Testis (tissue), 2 donors: ENCODE measurements at regions not wholly inside any gene's neighbourhood (a gene's known extent, or its start where the extent isn't known, plus 50 kb on each side); places are given as distances from the start of the nearest gene placed in this dataset.

Source experiments
- POLR2A ChIP-seq: fragments of 450-650 bp; IDR thresholded peaks from one replicate; pipeline ENCODE4 v1.6.1; 2017; ENCODE audit warnings: antibody characterized with exemption, mild to moderate bottlenecking, moderate library complexity
- TF ChIP-seq, protein P1 (sequence below), 3 experiments: fragments of 450-650 bp in 2 of 3; fragments of 200-600 bp in 1 of 3; sonication (generic) in 1 of 3; IDR thresholded peaks; one replicate each; pipeline ENCODE4 v1.5.1; 2016 to 2019; ENCODE audit warnings: antibody characterized with exemption in 3 of 3, mild to moderate bottlenecking in 2 of 3, moderate library complexity in 1 of 3

DNA sequence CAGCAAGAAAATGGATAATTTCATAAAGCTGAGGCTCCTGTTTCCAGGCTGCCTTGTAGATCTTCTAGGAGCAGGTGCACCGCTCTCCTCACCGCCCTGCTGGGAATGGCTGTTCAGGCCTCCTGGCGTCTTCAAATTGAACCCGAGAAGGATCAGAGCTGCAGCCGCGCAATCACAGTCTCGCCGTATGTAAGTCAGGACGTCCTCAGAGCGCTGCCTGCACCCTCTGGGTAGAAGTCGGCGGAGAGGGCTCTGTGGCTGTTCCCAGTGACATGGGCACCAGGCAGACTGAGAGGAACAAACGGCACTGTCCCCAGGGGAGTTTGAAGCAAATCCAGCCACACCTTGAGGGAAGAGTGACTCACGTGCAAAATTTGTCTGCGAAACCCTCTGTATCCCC lies 476.9 kb downstream of the TCERG1L start:
- TF ChIP-seq, protein P1, sequence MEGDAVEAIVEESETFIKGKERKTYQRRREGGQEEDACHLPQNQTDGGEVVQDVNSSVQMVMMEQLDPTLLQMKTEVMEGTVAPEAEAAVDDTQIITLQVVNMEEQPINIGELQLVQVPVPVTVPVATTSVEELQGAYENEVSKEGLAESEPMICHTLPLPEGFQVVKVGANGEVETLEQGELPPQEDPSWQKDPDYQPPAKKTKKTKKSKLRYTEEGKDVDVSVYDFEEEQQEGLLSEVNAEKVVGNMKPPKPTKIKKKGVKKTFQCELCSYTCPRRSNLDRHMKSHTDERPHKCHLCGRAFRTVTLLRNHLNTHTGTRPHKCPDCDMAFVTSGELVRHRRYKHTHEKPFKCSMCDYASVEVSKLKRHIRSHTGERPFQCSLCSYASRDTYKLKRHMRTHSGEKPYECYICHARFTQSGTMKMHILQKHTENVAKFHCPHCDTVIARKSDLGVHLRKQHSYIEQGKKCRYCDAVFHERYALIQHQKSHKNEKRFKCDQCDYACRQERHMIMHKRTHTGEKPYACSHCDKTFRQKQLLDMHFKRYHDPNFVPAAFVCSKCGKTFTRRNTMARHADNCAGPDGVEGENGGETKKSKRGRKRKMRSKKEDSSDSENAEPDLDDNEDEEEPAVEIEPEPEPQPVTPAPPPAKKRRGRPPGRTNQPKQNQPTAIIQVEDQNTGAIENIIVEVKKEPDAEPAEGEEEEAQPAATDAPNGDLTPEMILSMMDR (IDR thresholded peaks at IDR 0.05): no peak
- no peak for TF ChIP-seq POLR2A
